ENCODE measurements at regions not wholly inside any gene's neighbourhood (a gene's known extent, or its start where the extent isn't known, plus 50 kb on each side); places are given as distances from the start of the nearest gene placed in this dataset.
"Not testable (repeated sequence)": the region's sequence is repeated elsewhere in the genome, so short reads cannot be mapped to it uniquely, and the experiment has no call there.

- not testable (repeated sequence) for DNase-seq
These were observed 296.0 kb upstream of the PIK3R1 start for GRCh38 chr5:67919532-67919931.

- DNase-seq, result no peak
These were observed 298.0 kb upstream of the PIK3R1 start for GRCh38 chr5:67917561-67917960.

GRCh38 chr5:67910546-67910945 is 305.0 kb upstream of the PIK3R1 start:
- DNase-seq, result no peak

GRCh38 chr5:67908126-67908765 is 307.3 kb upstream of the PIK3R1 start:
- DNase-seq, result no peak

- peak; percentile 29 to 61 (median 48) for DNase-seq
These were observed 311.2 kb upstream of the PIK3R1 start for GRCh38 chr5:67904366-67904765.

- DNase-seq, result no peak
These were observed 311.9 kb upstream of the PIK3R1 start for GRCh38 chr5:67903656-67904055.

- no peak for DNase-seq
These were observed 312.4 kb upstream of the PIK3R1 start for GRCh38 chr5:67903121-67903520.

- DNase-seq, result no peak
These were observed 313.1 kb upstream of the PIK3R1 start for GRCh38 chr5:67902497-67902830.

GRCh38 chr5:67901814-67902496 is 313.6 kb upstream of the PIK3R1 start:
- no peak for DNase-seq

GRCh38 chr5:67900514-67900913 is 315.0 kb upstream of the PIK3R1 start:
- no peak for DNase-seq

- no peak for DNase-seq
These were observed 317.6 kb upstream of the PIK3R1 start for GRCh38 chr5:67897980-67898379.

GRCh38 chr5:67897431-67897830 is 318.1 kb upstream of the PIK3R1 start:
- DNase-seq, result no peak

GRCh38 chr5:67896930-67897313 is 318.6 kb upstream of the PIK3R1 start:
- DNase-seq, result peak; percentile 31 to 59 (median 49)

GRCh38 chr5:67896311-67896929 is 319.1 kb upstream of the PIK3R1 start:
- peak; percentile 54 to 79 (median 64) for DNase-seq

- DNase-seq, result not testable (repeated sequence)
These were observed 325.7 kb upstream of the PIK3R1 start for GRCh38 chr5:67889870-67890269.

- peak; percentile 33 to 72 (median 52) for DNase-seq
These were observed 327.8 kb upstream of the PIK3R1 start for GRCh38 chr5:67887748-67888161.

GRCh38 chr5:67886761-67887160 is 328.8 kb upstream of the PIK3R1 start:
- DNase-seq, result no peak

GRCh38 chr5:67880876-67881275 is 334.7 kb upstream of the PIK3R1 start:
- DNase-seq, result no peak

- DNase-seq, result no peak
These were observed 335.1 kb upstream of the PIK3R1 start for GRCh38 chr5:67880511-67880805.

- DNase-seq, result no peak
These were observed 335.7 kb upstream of the PIK3R1 start for GRCh38 chr5:67879620-67880510.

- DNase-seq, result no peak
These were observed 336.6 kb upstream of the PIK3R1 start for GRCh38 chr5:67878933-67879332.

GRCh38 chr5:67876371-67876770 is 339.2 kb upstream of the PIK3R1 start:
- no peak for DNase-seq

GRCh38 chr5:67875601-67876000 is 340.0 kb upstream of the PIK3R1 start:
- no peak for DNase-seq

Data from suppressor macrophage (primary cell).